GM10266 (cell line): ENCODE measurements at regions not wholly inside any gene's neighbourhood (a gene's known extent, or its start where the extent isn't known, plus 50 kb on each side); places are given as distances from the start of the nearest gene placed in this dataset.
"Not testable (repeated sequence)": the region's sequence is repeated elsewhere in the genome, so short reads cannot be mapped to it uniquely, and the experiment has no call there.

ENCODE experiments used
- DNase-seq: peaks from one replicate; pipeline ENCODE4 v3.0.0; 2012; ENCODE audit errors: extremely low spot score
- CTCF ChIP-seq: IDR thresholded peaks from 2 replicates; pipeline ENCODE4 v1.5.1; 2012; ENCODE audit warnings: mild to moderate bottlenecking, low read depth; ENCODE audit not compliant: control insufficient read depth, insufficient read depth; ENCODE audit errors: missing control alignments

- DNase-seq: no peak
- TF ChIP-seq CTCF: no peak
Measured at GRCh38 chr12:58745348-58746125, 174.8 kb downstream of the LRIG3 start.

- DNase-seq: no peak
- no peak for TF ChIP-seq CTCF
Measured at GRCh38 chr12:58747533-58747932, 172.8 kb downstream of the LRIG3 start.

GRCh38 chr12:58750484-58750883, 169.8 kb downstream of the LRIG3 start:
- TF ChIP-seq CTCF: no peak
- DNase-seq: no peak

- DNase-seq: no peak
- TF ChIP-seq CTCF: no peak
Measured at GRCh38 chr12:58757422-58757821, 162.9 kb downstream of the LRIG3 start.

GRCh38 chr12:58759745-58760144, 160.6 kb downstream of the LRIG3 start:
- not testable (repeated sequence) for DNase-seq

GRCh38 chr12:58761308-58761707, 159.0 kb downstream of the LRIG3 start:
- no peak for DNase-seq
- TF ChIP-seq CTCF: no peak

GRCh38 chr12:58764100-58764953, 156.0 kb downstream of the LRIG3 start:
- no peak for DNase-seq
- TF ChIP-seq CTCF: no peak
